MM.1S (cell line): ENCODE measurements at regions not wholly inside any gene's neighbourhood (a gene's known extent, or its start where the extent isn't known, plus 50 kb on each side); places are given as distances from the start of the nearest gene placed in this dataset.
"Not testable (repeated sequence)": the region's sequence is repeated elsewhere in the genome, so short reads cannot be mapped to it uniquely, and the experiment has no call there.

Experiments
- DNase-seq: peaks from one replicate; pipeline ENCODE4 v3.0.0-alpha.2; 2015
- H2AFZ ChIP-seq: fragments of 300-600 bp; sonication (generic); 2 replicates; pipeline ENCODE4 v1.6.0; 2016; ENCODE audit warnings: antibody characterized with exemption, low read length
- H3F3A ChIP-seq: fragments of 300-600 bp; sonication (generic); 2 replicates; pipeline ENCODE4 v1.6.1; 2016; ENCODE audit warnings: mild to moderate bottlenecking, antibody characterized with exemption, low read length, moderate library complexity, mixed read lengths; ENCODE audit not compliant: insufficient read depth
- H3K27ac ChIP-seq: fragments of 300-600 bp; sonication (generic); 2 replicates; pipeline ENCODE4 v1.5.1; 2016; ENCODE audit warnings: mild to moderate bottlenecking, low read length
- H3K27me3 ChIP-seq: fragments of 300-600 bp; sonication (generic); replicated peaks from 2 replicates; pipeline ENCODE4 v1.6.0; 2016; ENCODE audit warnings: low read length; ENCODE audit not compliant: insufficient read depth
- H3K36me3 ChIP-seq: fragments of 300-600 bp; sonication (generic); replicated peaks from 2 replicates; pipeline ENCODE4 v1.6.1; 2016; ENCODE audit warnings: mild to moderate bottlenecking, low read length, mixed read lengths; ENCODE audit not compliant: insufficient read depth
- H3K4me1 ChIP-seq: fragments of 300-600 bp; sonication (generic); 2 replicates; pipeline ENCODE4 v1.6.1; 2016; ENCODE audit warnings: low read length, mixed read lengths
- H3K4me2 ChIP-seq: fragments of 300-600 bp; sonication (generic); 2 replicates; pipeline ENCODE4 v1.6.0; 2016; ENCODE audit warnings: low read depth, low read length
- H3K4me3 ChIP-seq: fragments of 300-600 bp; sonication (generic); 2 replicates; pipeline ENCODE4 v1.5.1; 2016; ENCODE audit warnings: low read length, mixed read lengths
- H3K79me2 ChIP-seq: fragments of 300-600 bp; sonication (generic); 2 replicates; pipeline ENCODE4 v1.6.1; 2016; ENCODE audit warnings: mixed run types, low read length, mixed read lengths
- H3K9ac ChIP-seq: fragments of 300-600 bp; sonication (generic); 2 replicates; pipeline ENCODE4 v1.6.1; 2016; ENCODE audit warnings: low read length, mixed read lengths
- H3K9me2 ChIP-seq: fragments of 300-600 bp; sonication (generic); replicated peaks from 2 replicates; pipeline ENCODE4 v1.6.1; 2016; ENCODE audit warnings: mild to moderate bottlenecking, low read length, mixed read lengths; ENCODE audit not compliant: insufficient read depth
- H3K9me3 ChIP-seq: fragments of 300-600 bp; sonication (generic); replicated peaks from 2 replicates; pipeline ENCODE4 v1.6.1; 2016; ENCODE audit warnings: mild to moderate bottlenecking, low read length, mixed read lengths; ENCODE audit not compliant: insufficient read depth
- H4K20me1 ChIP-seq: fragments of 300-600 bp; sonication (generic); 2 replicates; pipeline ENCODE4 v1.6.1; 2016; ENCODE audit warnings: mild to moderate bottlenecking, low read length, moderate library complexity, mixed read lengths; ENCODE audit not compliant: insufficient read depth
- EZH2 ChIP-seq: fragments of 300-600 bp; sonication (generic); optimal IDR thresholded peaks from 2 replicates; pipeline ENCODE3; 2017; ENCODE audit warnings: low read depth, mild to moderate bottlenecking, antibody characterized with exemption, low read length, mixed read lengths
- EZH2phosphoT487 ChIP-seq: fragments of 300-600 bp; sonication (generic); IDR thresholded peaks from 2 replicates; pipeline ENCODE4 v1.6.1; 2018; ENCODE audit warnings: antibody characterized with exemption, low read length
- TF ChIP-seq, protein P1 (sequence below): fragments of 300-600 bp; sonication (generic); IDR thresholded peaks from 2 replicates; pipeline ENCODE4 v1.5.1; 2016; ENCODE audit warnings: antibody characterized with exemption, low read length, mixed read lengths

DNA sequence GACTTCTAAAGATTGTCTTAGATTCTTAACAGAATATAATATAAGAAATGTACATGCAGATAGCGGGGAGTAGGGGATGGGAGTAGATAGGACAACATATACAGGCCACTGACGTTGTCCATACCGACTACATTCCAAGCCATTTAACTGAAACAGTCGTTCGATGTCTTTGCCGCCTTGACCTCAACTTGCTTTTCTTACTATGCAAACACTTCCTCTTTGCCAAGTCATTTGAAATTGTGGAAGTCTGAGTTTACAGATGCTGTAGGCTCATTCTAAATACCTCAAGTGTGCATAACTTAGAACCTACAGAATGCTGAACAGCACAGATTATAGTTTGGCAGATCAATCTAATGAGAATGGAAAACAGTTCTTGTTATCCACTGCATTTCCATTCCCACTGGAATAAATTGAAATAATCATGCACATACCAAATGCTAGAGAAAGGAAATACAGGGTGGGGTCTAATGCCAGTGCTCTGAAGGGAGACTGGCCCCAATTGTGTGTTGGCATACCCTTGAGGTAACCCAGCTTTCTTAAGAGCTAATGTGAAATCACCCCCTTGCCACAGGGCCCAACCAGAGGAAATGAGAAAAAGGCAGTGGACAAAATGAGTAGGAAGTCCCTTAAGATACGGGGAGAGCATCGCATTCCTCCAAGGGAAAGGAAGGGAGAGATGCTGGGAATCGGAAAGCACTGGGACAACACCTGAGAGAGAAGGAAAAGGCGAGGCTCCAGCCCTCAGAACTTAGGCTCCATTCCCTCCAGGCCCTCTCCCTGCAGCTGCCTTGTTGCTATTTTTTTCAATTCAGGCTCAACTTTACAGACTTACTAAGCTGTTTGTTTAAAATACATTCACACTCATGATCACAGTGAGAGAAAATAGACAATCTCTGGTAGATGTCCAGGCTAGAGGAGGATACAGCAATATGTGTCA is 380.9 kb upstream of the TMTC1 start:
- Histone ChIP-seq H3K4me3 (no peak overlapping the region), H3K27ac (no peak overlapping the region), H3K9me2 (no peaks in the 10 kb centered on the region), H2AFZ (no peak overlapping the region), H3F3A (no peaks in the 10 kb centered on the region), H3K36me3 (no peaks in the 10 kb centered on the region), H3K9me3 (no peaks in the 10 kb centered on the region), H3K79me2 (no peaks in the 10 kb centered on the region), H3K27me3 (no peaks in the 10 kb centered on the region), H3K4me1 (no peaks in the 10 kb centered on the region), H4K20me1 (no peaks in the 10 kb centered on the region), H3K9ac (no peak overlapping the region), H3K4me2 (no peak overlapping the region)
- TF ChIP-seq, protein P1, sequence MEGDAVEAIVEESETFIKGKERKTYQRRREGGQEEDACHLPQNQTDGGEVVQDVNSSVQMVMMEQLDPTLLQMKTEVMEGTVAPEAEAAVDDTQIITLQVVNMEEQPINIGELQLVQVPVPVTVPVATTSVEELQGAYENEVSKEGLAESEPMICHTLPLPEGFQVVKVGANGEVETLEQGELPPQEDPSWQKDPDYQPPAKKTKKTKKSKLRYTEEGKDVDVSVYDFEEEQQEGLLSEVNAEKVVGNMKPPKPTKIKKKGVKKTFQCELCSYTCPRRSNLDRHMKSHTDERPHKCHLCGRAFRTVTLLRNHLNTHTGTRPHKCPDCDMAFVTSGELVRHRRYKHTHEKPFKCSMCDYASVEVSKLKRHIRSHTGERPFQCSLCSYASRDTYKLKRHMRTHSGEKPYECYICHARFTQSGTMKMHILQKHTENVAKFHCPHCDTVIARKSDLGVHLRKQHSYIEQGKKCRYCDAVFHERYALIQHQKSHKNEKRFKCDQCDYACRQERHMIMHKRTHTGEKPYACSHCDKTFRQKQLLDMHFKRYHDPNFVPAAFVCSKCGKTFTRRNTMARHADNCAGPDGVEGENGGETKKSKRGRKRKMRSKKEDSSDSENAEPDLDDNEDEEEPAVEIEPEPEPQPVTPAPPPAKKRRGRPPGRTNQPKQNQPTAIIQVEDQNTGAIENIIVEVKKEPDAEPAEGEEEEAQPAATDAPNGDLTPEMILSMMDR, result no peak
- TF ChIP-seq EZH2 (no peak), EZH2phosphoT487 (no peak)
- DNase-seq, result no peak

- not testable (repeated sequence) for H3K9me3 ChIP-seq, H3K9me2 ChIP-seq, H3K9ac ChIP-seq, DNase-seq, H3K79me2 ChIP-seq, H3K4me2 ChIP-seq, H3K4me3 ChIP-seq, H4K20me1 ChIP-seq, H3K36me3 ChIP-seq, H2AFZ ChIP-seq, H3K4me1 ChIP-seq, H3F3A ChIP-seq, H3K27me3 ChIP-seq, H3K27ac ChIP-seq
Observed at GRCh38 chr12:30156833-30157232, 373.1 kb upstream of the TMTC1 start.

DNA sequence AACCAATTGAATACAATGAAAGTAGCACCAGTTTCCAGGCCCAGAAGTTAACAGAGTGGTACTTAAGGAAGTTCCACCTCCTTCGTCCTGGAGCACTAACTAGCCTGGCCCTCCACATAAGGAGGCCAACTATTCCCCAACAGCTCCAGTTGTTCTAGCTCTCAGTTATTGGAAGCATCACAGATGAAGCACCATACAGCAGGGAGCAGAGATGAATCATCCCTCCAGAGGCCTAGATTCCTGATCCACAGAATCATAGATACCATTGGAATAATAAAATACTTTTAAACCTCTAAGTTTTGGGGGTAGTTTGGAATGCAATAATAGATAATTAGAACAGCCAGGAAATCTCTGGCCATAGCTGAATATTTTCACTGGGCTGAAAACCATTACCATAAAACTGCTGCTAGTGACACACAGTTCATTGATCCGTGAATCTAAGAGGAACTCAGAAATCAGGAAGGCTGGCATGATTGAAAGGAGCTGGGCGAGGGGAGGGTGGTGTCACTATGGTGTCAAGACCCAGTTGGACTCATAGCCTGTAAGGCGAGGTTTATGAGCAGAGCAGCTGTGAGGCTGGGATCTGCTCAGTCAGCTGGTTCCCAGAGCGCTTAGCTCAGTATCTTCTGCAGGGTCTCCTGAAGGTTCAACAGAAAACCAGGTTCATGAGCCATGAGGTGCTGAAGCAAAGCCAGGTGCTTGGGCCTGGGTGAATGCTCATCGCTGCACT is 371.4 kb upstream of the TMTC1 start:
- H4K20me1 ChIP-seq, result no peaks in the 10 kb centered on the region
- H3K4me3 ChIP-seq, result no peak overlapping the region
- no peak overlapping the region for H3K9ac ChIP-seq
- H3K27ac ChIP-seq, result no peak overlapping the region
- DNase-seq, result no peak
- H3F3A ChIP-seq, result no peaks in the 10 kb centered on the region
- no peaks in the 10 kb centered on the region for H3K9me2 ChIP-seq
- H3K4me2 ChIP-seq, result no peak overlapping the region
- H3K9me3 ChIP-seq, result no peaks in the 10 kb centered on the region
- H3K27me3 ChIP-seq, result no peaks in the 10 kb centered on the region
- H3K4me1 ChIP-seq, result no peaks in the 10 kb centered on the region
- no peak for TF ChIP-seq EZH2
- no peaks in the 10 kb centered on the region for H3K79me2 ChIP-seq
- no peak overlapping the region for H2AFZ ChIP-seq
- H3K36me3 ChIP-seq, result no peaks in the 10 kb centered on the region

DNA sequence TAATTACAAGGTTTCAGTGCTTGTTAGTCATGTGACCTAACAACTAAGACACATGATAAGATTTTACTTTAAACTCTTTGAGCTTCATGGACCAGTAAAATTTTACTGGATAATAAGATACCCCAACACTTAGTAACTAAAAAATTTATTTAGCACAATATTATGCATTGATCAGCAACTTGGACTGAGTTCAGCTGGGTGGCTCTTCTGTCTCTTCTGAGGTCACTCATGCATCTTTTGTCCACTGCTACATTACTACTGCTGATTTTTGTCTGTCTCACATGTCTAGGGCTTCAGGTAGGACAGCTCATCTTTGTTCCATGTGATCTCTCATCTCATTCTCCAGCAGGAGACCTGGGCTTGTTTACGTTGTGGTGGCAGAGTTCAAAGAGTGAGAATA is 370.2 kb upstream of the TMTC1 start:
- Histone ChIP-seq H3K27me3 (no peaks in the 10 kb centered on the region), H3F3A (no peaks in the 10 kb centered on the region)
- TF ChIP-seq, protein P1, result no peak
- no peak for TF ChIP-seq EZH2phosphoT487
- TF ChIP-seq EZH2, result no peak

More for the DNA sequence above, 370.2 kb upstream of the TMTC1 start:
- Histone ChIP-seq H2AFZ (no peak overlapping the region), H3K79me2 (no peaks in the 10 kb centered on the region), H3K9ac (no peak overlapping the region), H3K36me3 (no peaks in the 10 kb centered on the region), H3K4me3 (no peak overlapping the region), H3K4me2 (no peak overlapping the region), H4K20me1 (no peaks in the 10 kb centered on the region), H3K9me2 (no peaks in the 10 kb centered on the region), H3K27ac (no peak overlapping the region), H3K4me1 (no peaks in the 10 kb centered on the region), H3K9me3 (no peaks in the 10 kb centered on the region)
- no peak for DNase-seq
